ENCODE measurements at regions not wholly inside any gene's neighbourhood (a gene's known extent, or its start where the extent isn't known, plus 50 kb on each side); places are given as distances from the start of the nearest gene placed in this dataset.

- TF ChIP-seq CTCF (IDR thresholded peaks at IDR 0.05 in 8 of 11, conservative IDR thresholded peaks at IDR 0.05 in 3 of 11) (no peak), POLR2A (IDR thresholded peaks at IDR 0.05) (no peak), POLR2AphosphoS5 (IDR thresholded peaks at IDR 0.05) (no peak)
Observed at GRCh38 chr7:86949779-86950260, 109.6 kb downstream of the ELAPOR2 start.

Data from spleen (tissue), 7 donors.